ENCODE measurements at regions not wholly inside any gene's neighbourhood (a gene's known extent, or its start where the extent isn't known, plus 50 kb on each side); places are given as distances from the start of the nearest gene placed in this dataset.

DNA sequence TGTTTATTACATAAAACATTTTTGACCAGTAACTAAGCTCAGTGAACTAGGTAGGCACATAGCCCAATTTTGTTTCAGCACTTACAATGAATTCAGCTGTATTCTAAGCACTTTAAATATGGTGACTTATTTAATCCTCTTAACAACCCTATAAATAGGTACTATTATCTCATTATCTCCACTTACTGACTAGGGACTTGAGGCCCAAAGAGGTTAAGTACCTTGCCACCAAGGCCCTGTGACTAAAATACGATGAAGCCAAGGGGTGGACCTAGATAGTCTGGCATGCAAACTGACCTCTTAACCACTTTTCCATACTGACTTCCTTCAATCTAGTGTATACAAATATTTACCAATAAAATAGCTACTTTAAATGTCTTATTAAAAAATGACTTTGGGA, 266.4 kb downstream of the ZNF608 start:
- H3K4ac ChIP-seq (ENCODE audit: low read depth, low read length) = no peak overlapping the region
- no peak overlapping the region for H3K56ac ChIP-seq (ENCODE audit: low read length)
- H3K79me1 ChIP-seq (ENCODE audit: low read length) = no peaks in the 10 kb centered on the region
- H2BK5ac ChIP-seq (ENCODE audit: low read length) = no peak overlapping the region
- no peaks in the 10 kb centered on the region for H3K79me2 ChIP-seq (ENCODE audit: control insufficient read depth, insufficient read depth, low read length)
- no peak overlapping the region for H3K23ac ChIP-seq (ENCODE audit: low read length)
- no peaks in the 10 kb centered on the region for H3K36me3 ChIP-seq (ENCODE audit: control insufficient read depth, insufficient read depth, low read length)
- no peak overlapping the region for H2AK5ac ChIP-seq (ENCODE audit: low read length)
- DNase-seq = no peak
- no peak overlapping the region for H3K4me3 ChIP-seq (ENCODE audit: low read length)
- H3K27ac ChIP-seq (ENCODE audit: low read depth, low read length) = no peak overlapping the region
- no peak overlapping the region for H3K4me2 ChIP-seq (ENCODE audit: low read length)
- no peak overlapping the region for H4K5ac ChIP-seq (ENCODE audit: low read length)
- WGBS (ENCODE audit: extremely low coverage, insufficient coverage, low lambda C conversion rate) = no CpG with 5 or more reads among the region's 1 CpG
- H3K4me1 ChIP-seq (ENCODE audit: control insufficient read depth, low read depth, low read length) = no peaks in the 10 kb centered on the region
- H2BK15ac ChIP-seq (replicated peaks; ENCODE audit: low read depth) = no peak overlapping the region
- H3K18ac ChIP-seq (ENCODE audit: low read length) = no peak overlapping the region
- no peaks in the 10 kb centered on the region for H3K27me3 ChIP-seq (ENCODE audit: insufficient read depth, low read length, poor library complexity)
- H2BK120ac ChIP-seq (ENCODE audit: low read depth, low read length) = no peak overlapping the region
- no peak overlapping the region for H4K8ac ChIP-seq (ENCODE audit: low read depth, low read length)
- H3K9ac ChIP-seq (ENCODE audit: low read length) = no peak overlapping the region

DNA sequence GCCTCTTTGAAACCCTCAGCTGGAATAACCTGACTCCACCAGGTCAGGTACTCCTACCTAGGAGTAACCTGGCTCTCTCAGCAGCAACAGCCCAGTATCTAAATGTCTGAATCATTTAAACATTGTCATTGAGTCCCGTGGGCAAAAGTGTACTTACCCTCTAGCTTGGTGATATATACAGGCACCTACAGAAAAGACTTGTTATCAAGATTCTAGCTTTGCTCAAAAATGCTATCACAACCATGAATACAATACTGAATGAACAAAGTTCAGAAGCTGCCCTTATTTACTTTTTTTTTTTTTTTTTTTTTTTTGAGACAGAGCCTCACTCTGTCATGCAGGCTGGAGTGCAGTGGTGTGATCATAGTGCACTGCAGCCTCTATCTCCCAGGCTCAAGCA, 268.2 kb downstream of the ZNF608 start:
- no peak overlapping the region for H3K56ac ChIP-seq (ENCODE audit: low read length)
- no peak overlapping the region for H2BK5ac ChIP-seq (ENCODE audit: low read length)
- H3K36me3 ChIP-seq (ENCODE audit: control insufficient read depth, insufficient read depth, low read length) = no peaks in the 10 kb centered on the region
- H3K27ac ChIP-seq (ENCODE audit: low read depth, low read length) = no peak overlapping the region
- no peak overlapping the region for H2AK5ac ChIP-seq (ENCODE audit: low read length)
- H2BK120ac ChIP-seq (ENCODE audit: low read depth, low read length) = no peak overlapping the region
- no peak for DNase-seq
- H4K8ac ChIP-seq (ENCODE audit: low read depth, low read length) = no peak overlapping the region
- H3K27me3 ChIP-seq (ENCODE audit: insufficient read depth, low read length, poor library complexity) = no peaks in the 10 kb centered on the region
- no peaks in the 10 kb centered on the region for H3K4me1 ChIP-seq (ENCODE audit: control insufficient read depth, low read depth, low read length)
- no peak overlapping the region for H3K4me2 ChIP-seq (ENCODE audit: low read length)
- no peak overlapping the region for H3K4ac ChIP-seq (ENCODE audit: low read depth, low read length)
- WGBS (ENCODE audit: extremely low coverage, insufficient coverage, low lambda C conversion rate) = no CpG with 5 or more reads among the region's 1 CpG
- H3K79me1 ChIP-seq (ENCODE audit: low read length) = no peaks in the 10 kb centered on the region
- H3K79me2 ChIP-seq (ENCODE audit: control insufficient read depth, insufficient read depth, low read length) = no peaks in the 10 kb centered on the region
- no peak overlapping the region for H2BK15ac ChIP-seq (replicated peaks; ENCODE audit: low read depth)
- no peak overlapping the region for H3K18ac ChIP-seq (ENCODE audit: low read length)
- H3K9ac ChIP-seq (ENCODE audit: low read length) = no peak overlapping the region
- H3K23ac ChIP-seq (ENCODE audit: low read length) = no peak overlapping the region
- H3K4me3 ChIP-seq (ENCODE audit: low read length) = no peak overlapping the region
- no peak overlapping the region for H4K5ac ChIP-seq (ENCODE audit: low read length)

DNA sequence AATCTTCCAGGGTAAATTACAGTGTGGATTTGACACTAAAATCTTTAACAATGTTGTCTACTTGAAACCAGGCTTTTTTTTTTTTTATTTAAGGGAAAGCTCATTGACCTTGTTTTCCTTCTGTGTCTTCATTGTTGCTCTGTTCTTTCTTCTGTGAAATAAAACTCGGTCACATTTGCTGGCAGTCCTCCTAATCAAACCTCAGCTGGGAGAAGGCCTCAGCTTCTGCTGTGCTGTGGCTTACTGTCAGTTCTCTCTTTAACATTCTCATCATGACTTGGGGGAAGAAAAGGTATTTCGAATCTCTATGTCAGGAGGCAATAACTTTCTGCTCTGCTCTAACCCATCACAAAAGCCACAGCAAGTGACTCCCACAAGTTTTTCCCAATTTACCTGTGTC, 268.9 kb downstream of the ZNF608 start:
- H2BK120ac ChIP-seq (ENCODE audit: low read depth, low read length) = no peak overlapping the region
- no peak overlapping the region for H3K56ac ChIP-seq (ENCODE audit: low read length)
- no peak overlapping the region for H2AK5ac ChIP-seq (ENCODE audit: low read length)
- H3K79me1 ChIP-seq (ENCODE audit: low read length) = no peaks in the 10 kb centered on the region
- no peak overlapping the region for H2BK5ac ChIP-seq (ENCODE audit: low read length)
- no peak overlapping the region for H4K5ac ChIP-seq (ENCODE audit: low read length)
- no peak overlapping the region for H4K8ac ChIP-seq (ENCODE audit: low read depth, low read length)
- H3K36me3 ChIP-seq (ENCODE audit: control insufficient read depth, insufficient read depth, low read length) = no peaks in the 10 kb centered on the region
- H3K4me3 ChIP-seq (ENCODE audit: low read length) = no peak overlapping the region
- no peak overlapping the region for H3K18ac ChIP-seq (ENCODE audit: low read length)
- H2BK15ac ChIP-seq (replicated peaks; ENCODE audit: low read depth) = no peak overlapping the region
- no peak overlapping the region for H3K4me2 ChIP-seq (ENCODE audit: low read length)
- no peak overlapping the region for H3K27ac ChIP-seq (ENCODE audit: low read depth, low read length)
- no peaks in the 10 kb centered on the region for H3K79me2 ChIP-seq (ENCODE audit: control insufficient read depth, insufficient read depth, low read length)
- no peaks in the 10 kb centered on the region for H3K4me1 ChIP-seq (ENCODE audit: control insufficient read depth, low read depth, low read length)
- no peaks in the 10 kb centered on the region for H3K27me3 ChIP-seq (ENCODE audit: insufficient read depth, low read length, poor library complexity)
- H3K9ac ChIP-seq (ENCODE audit: low read length) = no peak overlapping the region
- no CpG with 5 or more reads among the region's 2 CpGs for WGBS (ENCODE audit: extremely low coverage, insufficient coverage, low lambda C conversion rate)
- no peak overlapping the region for H3K23ac ChIP-seq (ENCODE audit: low read length)
- no peak overlapping the region for H3K4ac ChIP-seq (ENCODE audit: low read depth, low read length)
- no peak for DNase-seq

DNA sequence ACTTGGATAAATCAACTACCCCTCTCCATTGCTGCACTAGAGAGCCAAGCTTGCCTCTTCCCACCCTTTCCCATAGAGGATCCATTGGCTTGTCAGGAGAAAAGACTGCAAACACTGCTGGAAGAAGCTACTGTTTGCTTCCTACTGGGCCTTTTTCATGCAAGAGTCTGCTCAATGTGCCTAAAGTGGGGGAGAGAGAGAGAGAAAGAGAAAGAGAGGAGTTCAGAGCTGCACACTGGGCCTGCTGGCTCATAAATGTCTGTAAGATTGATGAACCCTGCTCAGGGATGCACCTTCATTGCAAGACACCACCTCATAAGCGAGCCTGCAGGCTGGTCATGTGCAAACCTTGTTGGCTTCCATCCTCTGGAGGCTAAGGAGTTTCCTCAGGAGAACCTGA, 269.4 kb downstream of the ZNF608 start:
- no peak overlapping the region for H2AK5ac ChIP-seq (ENCODE audit: low read length)
- H3K4me1 ChIP-seq (ENCODE audit: control insufficient read depth, low read depth, low read length) = no peaks in the 10 kb centered on the region
- no peak overlapping the region for H3K18ac ChIP-seq (ENCODE audit: low read length)
- H3K23ac ChIP-seq (ENCODE audit: low read length) = no peak overlapping the region
- no peak overlapping the region for H3K4me2 ChIP-seq (ENCODE audit: low read length)
- no peak overlapping the region for H3K56ac ChIP-seq (ENCODE audit: low read length)
- no peak overlapping the region for H3K4ac ChIP-seq (ENCODE audit: low read depth, low read length)
- no peaks in the 10 kb centered on the region for H3K27me3 ChIP-seq (ENCODE audit: insufficient read depth, low read length, poor library complexity)
- no peak overlapping the region for H4K8ac ChIP-seq (ENCODE audit: low read depth, low read length)
- no peaks in the 10 kb centered on the region for H3K36me3 ChIP-seq (ENCODE audit: control insufficient read depth, insufficient read depth, low read length)
- H3K4me3 ChIP-seq (ENCODE audit: low read length) = no peak overlapping the region
- H3K79me2 ChIP-seq (ENCODE audit: control insufficient read depth, insufficient read depth, low read length) = no peaks in the 10 kb centered on the region
- H2BK120ac ChIP-seq (ENCODE audit: low read depth, low read length) = no peak overlapping the region
- H3K27ac ChIP-seq (ENCODE audit: low read depth, low read length) = no peak overlapping the region
- no peak for DNase-seq
- no CpG with 5 or more reads among the region's 1 CpG for WGBS (ENCODE audit: extremely low coverage, insufficient coverage, low lambda C conversion rate)
- H3K9ac ChIP-seq (ENCODE audit: low read length) = no peak overlapping the region
- no peak overlapping the region for H2BK15ac ChIP-seq (replicated peaks; ENCODE audit: low read depth)
- H4K5ac ChIP-seq (ENCODE audit: low read length) = no peak overlapping the region
- no peaks in the 10 kb centered on the region for H3K79me1 ChIP-seq (ENCODE audit: low read length)
- no peak overlapping the region for H2BK5ac ChIP-seq (ENCODE audit: low read length)

DNA sequence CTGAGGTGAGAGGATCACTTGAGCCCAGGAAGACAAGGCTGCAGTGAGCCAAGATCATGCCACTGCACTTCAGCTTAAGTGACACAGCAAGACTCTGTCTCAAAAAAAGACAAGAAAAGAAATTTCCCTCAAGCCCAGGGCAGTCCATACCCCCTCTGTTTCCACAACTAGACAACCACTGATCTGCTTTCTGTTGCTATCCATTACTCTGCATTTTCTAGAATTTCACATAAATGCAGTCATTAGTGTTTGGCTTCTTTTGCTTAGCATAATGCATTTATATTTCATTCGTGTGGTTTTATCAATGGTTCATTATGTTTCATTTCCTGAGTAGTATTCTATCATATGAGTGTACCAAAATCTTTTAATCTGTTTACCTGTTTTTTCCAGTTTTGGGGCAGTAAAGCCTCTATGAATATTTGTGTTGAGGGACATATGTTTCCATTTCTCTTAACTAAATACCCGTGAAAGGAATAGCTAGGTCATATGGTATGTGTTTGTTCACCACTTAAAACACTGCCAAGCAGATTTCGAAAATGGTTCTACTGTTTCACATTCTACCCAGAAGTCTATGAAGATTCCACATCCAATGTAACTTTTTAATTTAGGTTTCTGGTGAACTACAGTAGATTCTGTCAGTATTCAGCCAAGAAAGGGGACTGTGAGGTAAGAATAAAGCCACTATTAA, 271.8 kb downstream of the ZNF608 start:
- no peaks in the 10 kb centered on the region for H3K79me2 ChIP-seq (ENCODE audit: control insufficient read depth, insufficient read depth, low read length)
- no CpG with 5 or more reads among the region's 3 CpGs for WGBS (ENCODE audit: extremely low coverage, insufficient coverage, low lambda C conversion rate)

More for the DNA sequence above, 271.8 kb downstream of the ZNF608 start:
- H3K27me3 ChIP-seq (ENCODE audit: insufficient read depth, low read length, poor library complexity) = no peaks in the 10 kb centered on the region
- no peak overlapping the region for H3K4me3 ChIP-seq (ENCODE audit: low read length)
- H4K5ac ChIP-seq (ENCODE audit: low read length) = no peak overlapping the region
- no peak overlapping the region for H2BK120ac ChIP-seq (ENCODE audit: low read depth, low read length)
- H2AK5ac ChIP-seq (ENCODE audit: low read length) = no peak overlapping the region
- no peak overlapping the region for H4K8ac ChIP-seq (ENCODE audit: low read depth, low read length)
- no peak overlapping the region for H3K9ac ChIP-seq (ENCODE audit: low read length)
- peak overlapping the region; percentile 16 for H3K4ac ChIP-seq (ENCODE audit: low read depth, low read length)
- no peaks in the 10 kb centered on the region for H3K36me3 ChIP-seq (ENCODE audit: control insufficient read depth, insufficient read depth, low read length)
- no peak overlapping the region for H3K18ac ChIP-seq (ENCODE audit: low read length)
- no peak for DNase-seq
- H3K56ac ChIP-seq (ENCODE audit: low read length) = no peak overlapping the region
- H2BK5ac ChIP-seq (ENCODE audit: low read length) = no peak overlapping the region
- no peak overlapping the region for H2BK15ac ChIP-seq (replicated peaks; ENCODE audit: low read depth)
- no peak overlapping the region for H3K23ac ChIP-seq (ENCODE audit: low read length)
- no peak overlapping the region for H3K4me2 ChIP-seq (ENCODE audit: low read length)
- no peaks in the 10 kb centered on the region for H3K4me1 ChIP-seq (ENCODE audit: control insufficient read depth, low read depth, low read length)
- no peak overlapping the region for H3K27ac ChIP-seq (ENCODE audit: low read depth, low read length)
- H3K79me1 ChIP-seq (ENCODE audit: low read length) = no peaks in the 10 kb centered on the region

Measured in mesendoderm (in vitro differentiated cells).